OCI-LY3 (cell line): ENCODE measurements at regions not wholly inside any gene's neighbourhood (a gene's known extent, or its start where the extent isn't known, plus 50 kb on each side); places are given as distances from the start of the nearest gene placed in this dataset.

Experiments used
- H2AFZ ChIP-seq: fragments of 200-600, 300-600 bp; shearing (Covaris generic); 2 replicates; pipeline ENCODE4 v1.6.0; 2014; ENCODE audit warnings: antibody characterized with exemption, low read depth, low read length
- H3K27ac ChIP-seq: fragments of 200-600, 300-600 bp; sonication (generic); 2 replicates; pipeline ENCODE4 v1.5.1; 2014; ENCODE audit warnings: mild to moderate bottlenecking, low read length, moderate library complexity, mixed read lengths
- H3K27me3 ChIP-seq: fragments of 200-600, 300-600 bp; sonication (generic); 2 replicates; pipeline ENCODE4 v1.6.1; 2014; ENCODE audit warnings: low read depth, low read length, mixed read lengths
- H3K36me3 ChIP-seq: fragments of 200-600, 300-600 bp; sonication (generic); replicated peaks from 2 replicates; pipeline ENCODE3; 2014; ENCODE audit warnings: low read depth, low read length, mixed read lengths
- H3K4me1 ChIP-seq: fragments of 300-600, 200-600 bp; sonication (generic); 2 replicates; pipeline ENCODE4 v1.6.1; 2014; ENCODE audit warnings: low read length, mixed read lengths
- H3K4me2 ChIP-seq: fragments of 200-600, 300-600 bp; sonication (generic); 2 replicates; pipeline ENCODE4 v1.6.1; 2014; ENCODE audit warnings: low read length, mixed read lengths
- H3K4me3 ChIP-seq: fragments of 300-600, 200-600 bp; sonication (generic); 2 replicates; pipeline ENCODE4 v1.5.1; 2014; ENCODE audit warnings: antibody characterized with exemption, mild to moderate bottlenecking, low read length, moderate library complexity
- H3K79me2 ChIP-seq: fragments of 300-600, 200-600 bp; shearing (Covaris generic); 2 replicates; pipeline ENCODE4 v1.6.1; 2014; ENCODE audit warnings: mild to moderate bottlenecking, low read length, mixed read lengths
- H3K9ac ChIP-seq: fragments of 300-600, 200-600 bp; shearing (Covaris generic); 2 replicates; pipeline ENCODE4 v1.6.0; 2014; ENCODE audit warnings: mild to moderate bottlenecking, low read length, moderate library complexity
- H3K9me3 ChIP-seq: fragments of 200-600, 300-600 bp; shearing (Covaris generic); 2 replicates; pipeline ENCODE4 v1.6.1; 2014; ENCODE audit warnings: low read length, mixed read lengths; ENCODE audit not compliant: insufficient read depth
- H4K20me1 ChIP-seq: fragments of 200-600, 300-600 bp; sonication (generic); 2 replicates; pipeline ENCODE4 v1.6.1; 2016; ENCODE audit warnings: low read length, mixed read lengths; ENCODE audit not compliant: insufficient read depth
- EZH2phosphoT487 ChIP-seq: fragments of 200-600 bp; shearing (Covaris generic); IDR thresholded peaks from 2 replicates; pipeline ENCODE4 v1.6.1; 2018; ENCODE audit warnings: antibody characterized with exemption, mixed run types, low read depth
- TF ChIP-seq, protein P1 (sequence below): fragments of 200-600, 300-600 bp; sonication (generic); IDR thresholded peaks from 2 replicates; pipeline ENCODE4 v1.5.1; 2014; ENCODE audit warnings: antibody characterized with exemption, low read length, low read depth

DNA sequence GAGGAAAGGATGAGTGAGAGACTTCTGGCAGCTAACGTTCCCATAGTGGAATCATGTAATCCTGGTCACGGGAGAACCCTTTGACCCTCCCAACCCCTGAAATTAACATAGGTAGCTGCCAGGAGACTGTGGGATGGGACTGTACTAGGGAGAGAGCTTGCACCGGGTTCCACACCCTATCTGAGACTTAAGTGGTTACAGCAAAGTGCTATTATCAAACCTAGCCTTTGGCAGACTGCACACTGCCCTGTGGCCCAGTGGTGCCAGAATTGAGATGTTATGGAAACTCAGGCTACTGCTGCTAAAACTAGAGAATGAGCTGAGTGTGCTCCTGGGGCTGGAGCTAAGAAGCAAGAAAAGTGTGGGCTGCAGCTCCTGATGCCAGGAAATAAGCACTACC is 79.6 kb upstream of the PDC start:
- no peak for TF ChIP-seq EZH2phosphoT487
- TF ChIP-seq, protein P1, sequence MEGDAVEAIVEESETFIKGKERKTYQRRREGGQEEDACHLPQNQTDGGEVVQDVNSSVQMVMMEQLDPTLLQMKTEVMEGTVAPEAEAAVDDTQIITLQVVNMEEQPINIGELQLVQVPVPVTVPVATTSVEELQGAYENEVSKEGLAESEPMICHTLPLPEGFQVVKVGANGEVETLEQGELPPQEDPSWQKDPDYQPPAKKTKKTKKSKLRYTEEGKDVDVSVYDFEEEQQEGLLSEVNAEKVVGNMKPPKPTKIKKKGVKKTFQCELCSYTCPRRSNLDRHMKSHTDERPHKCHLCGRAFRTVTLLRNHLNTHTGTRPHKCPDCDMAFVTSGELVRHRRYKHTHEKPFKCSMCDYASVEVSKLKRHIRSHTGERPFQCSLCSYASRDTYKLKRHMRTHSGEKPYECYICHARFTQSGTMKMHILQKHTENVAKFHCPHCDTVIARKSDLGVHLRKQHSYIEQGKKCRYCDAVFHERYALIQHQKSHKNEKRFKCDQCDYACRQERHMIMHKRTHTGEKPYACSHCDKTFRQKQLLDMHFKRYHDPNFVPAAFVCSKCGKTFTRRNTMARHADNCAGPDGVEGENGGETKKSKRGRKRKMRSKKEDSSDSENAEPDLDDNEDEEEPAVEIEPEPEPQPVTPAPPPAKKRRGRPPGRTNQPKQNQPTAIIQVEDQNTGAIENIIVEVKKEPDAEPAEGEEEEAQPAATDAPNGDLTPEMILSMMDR = no peak
- Histone ChIP-seq H3K9me3 (peaks cover 5% of the 10 kb centered on the region; the same call in 1 of the 2 replicates), H3K79me2 (no peaks in the 10 kb centered on the region), H3K4me1 (peaks cover 19% of the 10 kb centered on the region), H4K20me1 (no peaks in the 10 kb centered on the region), H3K4me3 (no peak overlapping the region), H3K4me2 (no peak overlapping the region), H2AFZ (no peak overlapping the region), H3K27ac (no peak overlapping the region), H3K9ac (no peak overlapping the region), H3K27me3 (no peaks in the 10 kb centered on the region), H3K36me3 (peaks cover 4% of the 10 kb centered on the region)

DNA sequence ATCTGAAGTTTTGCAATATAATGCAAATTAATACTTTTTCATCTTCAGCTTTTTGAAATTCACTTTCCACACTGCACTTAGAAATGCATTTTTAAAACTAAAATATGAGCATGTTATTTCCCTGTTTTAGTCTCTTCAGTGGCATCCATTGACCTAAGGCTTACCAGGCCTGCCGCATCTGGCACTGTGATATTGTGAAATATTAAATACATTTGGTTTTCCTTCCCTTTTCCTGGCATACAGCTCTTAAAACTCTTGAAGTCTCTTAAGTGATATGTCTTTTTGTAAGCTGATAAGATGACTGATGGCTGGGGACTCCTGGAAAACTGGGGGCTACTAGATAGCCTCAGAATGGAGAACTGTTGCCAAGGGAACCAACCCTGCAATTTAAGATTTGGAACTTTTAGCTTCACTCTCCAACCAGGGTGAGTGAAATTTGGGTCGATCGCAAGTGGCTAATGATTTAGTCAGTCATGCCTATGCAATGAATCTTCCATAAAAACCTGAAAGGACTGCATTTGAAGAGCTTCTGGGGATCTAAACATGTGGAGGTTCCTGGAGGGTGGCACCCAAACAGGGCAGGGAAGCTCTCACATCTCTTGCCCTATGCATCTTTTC is 75.5 kb upstream of the PDC start:
- Histone ChIP-seq H3K4me3 (peak overlapping the region; percentile 24), H4K20me1 (no peaks in the 10 kb centered on the region), H3K27me3 (no peaks in the 10 kb centered on the region), H3K4me1 (peaks cover 31% of the 10 kb centered on the region), H3K36me3 (no peaks in the 10 kb centered on the region), H3K79me2 (no peaks in the 10 kb centered on the region), H3K4me2 (peak overlapping the region; percentile 66), H3K27ac (peak overlapping the region; percentile 66), H2AFZ (peak overlapping the region; percentile 10; the same call in 1 of the 2 replicates), H3K9ac (peak overlapping the region; percentile 1; the same call in 1 of the 2 replicates), H3K9me3 (no peaks in the 10 kb centered on the region)
- no peak for TF ChIP-seq EZH2phosphoT487
- TF ChIP-seq, protein P1 = no peak

DNA sequence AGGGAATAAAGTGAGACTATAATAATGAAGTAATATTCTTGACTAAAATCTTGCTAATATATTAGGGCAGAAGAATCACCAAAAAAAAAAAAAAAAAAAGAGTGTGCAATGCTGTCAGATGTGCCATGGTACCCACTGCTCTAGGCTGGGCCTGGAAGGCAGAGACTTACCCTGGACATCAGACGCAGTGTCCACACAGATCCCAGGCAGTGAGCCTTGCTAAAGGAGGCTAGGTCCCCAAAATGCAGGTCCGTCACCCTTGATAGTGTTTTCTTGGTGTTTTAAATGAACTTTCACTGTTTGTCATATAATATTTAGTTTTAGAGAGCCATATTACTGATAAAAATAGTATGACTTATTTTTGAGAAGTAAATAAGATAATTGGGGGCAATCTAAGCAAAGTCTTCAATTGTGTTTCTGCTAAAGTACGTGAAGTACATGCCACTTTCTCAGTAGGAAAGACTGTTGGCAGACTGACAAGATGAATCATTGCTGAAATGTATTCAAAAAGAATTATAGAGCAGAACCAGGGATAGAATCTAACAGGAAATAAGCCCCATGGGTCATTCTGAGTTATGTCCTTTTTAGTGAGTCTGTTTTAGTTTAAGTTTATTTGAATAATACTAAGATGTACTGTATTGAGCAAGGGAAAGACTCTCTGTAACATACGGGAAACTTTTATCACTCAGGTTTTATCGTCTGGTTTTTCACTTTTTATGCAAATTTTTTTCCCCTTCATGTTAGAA is 74.6 kb upstream of the PDC start:
- peaks cover 39% of the 10 kb centered on the region for H3K4me1 ChIP-seq
- no peaks in the 10 kb centered on the region for H3K9me3 ChIP-seq
- no peaks in the 10 kb centered on the region for H3K79me2 ChIP-seq
- no peak for TF ChIP-seq EZH2phosphoT487
- TF ChIP-seq, protein P1 = no peak
- H3K27me3 ChIP-seq = no peaks in the 10 kb centered on the region
- H3K9ac ChIP-seq = peak overlapping the region; percentile 8; the same call in 1 of the 2 replicates
- H3K4me3 ChIP-seq = peak overlapping the region; percentile 24
- H4K20me1 ChIP-seq = no peaks in the 10 kb centered on the region
- no peaks in the 10 kb centered on the region for H3K36me3 ChIP-seq
- H3K4me2 ChIP-seq = peak overlapping the region; percentile 66
- H2AFZ ChIP-seq = peak overlapping the region; percentile 10; the same call in 1 of the 2 replicates
- peak overlapping the region; percentile 66 for H3K27ac ChIP-seq

DNA sequence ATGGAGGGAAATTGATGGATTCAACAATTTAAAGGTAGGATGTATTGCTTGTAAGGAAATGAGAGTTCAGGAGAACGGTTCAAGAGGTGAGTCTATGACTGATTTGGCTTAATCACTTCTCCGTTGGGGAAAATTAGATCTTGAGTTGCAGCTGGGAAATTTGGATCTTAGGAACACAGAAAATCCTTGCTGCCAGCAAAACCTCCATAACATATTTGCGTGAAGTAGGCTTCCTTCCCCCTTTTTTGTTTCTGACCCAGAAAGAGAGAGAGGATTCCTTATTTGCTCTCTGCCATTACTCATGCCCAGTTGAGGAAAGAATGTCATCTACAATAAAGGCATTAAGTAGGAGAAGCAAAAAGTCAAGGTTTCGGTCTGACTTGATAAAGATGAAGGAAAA is 73.5 kb upstream of the PDC start:
- Histone ChIP-seq H3K9me3 (peaks cover 4% of the 10 kb centered on the region; the same call in 1 of the 2 replicates), H3K27ac (no peak overlapping the region), H4K20me1 (no peaks in the 10 kb centered on the region), H3K9ac (no peak overlapping the region), H3K4me3 (no peak overlapping the region), H2AFZ (no peak overlapping the region), H3K4me1 (peaks cover 39% of the 10 kb centered on the region), H3K79me2 (no peaks in the 10 kb centered on the region), H3K27me3 (no peaks in the 10 kb centered on the region), H3K4me2 (no peak overlapping the region), H3K36me3 (no peaks in the 10 kb centered on the region)
- TF ChIP-seq EZH2phosphoT487 = no peak
